ENCODE measurements at regions not wholly inside any gene's neighbourhood (a gene's known extent, or its start where the extent isn't known, plus 50 kb on each side); places are given as distances from the start of the nearest gene placed in this dataset.

DNA sequence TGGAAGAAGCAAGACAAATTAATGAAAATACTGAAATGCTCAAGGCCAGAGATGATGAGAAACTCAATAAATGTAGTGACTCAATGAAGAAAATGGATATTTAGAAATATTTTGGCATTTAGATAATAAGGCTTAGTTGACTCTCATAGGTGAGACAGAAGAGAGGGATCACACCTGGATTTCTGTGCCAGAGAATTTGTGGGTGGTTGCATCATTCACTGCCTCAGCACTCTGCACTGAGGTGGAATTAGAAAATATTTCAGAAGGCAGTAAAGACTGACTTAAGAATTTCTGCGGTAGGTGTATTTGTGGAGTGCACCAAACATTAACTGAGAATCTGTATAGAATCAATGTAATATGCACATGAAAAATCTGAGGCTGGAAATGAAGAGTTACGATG, 848.3 kb upstream of the PCDH9 start:
- DNase-seq = no peak

DNA sequence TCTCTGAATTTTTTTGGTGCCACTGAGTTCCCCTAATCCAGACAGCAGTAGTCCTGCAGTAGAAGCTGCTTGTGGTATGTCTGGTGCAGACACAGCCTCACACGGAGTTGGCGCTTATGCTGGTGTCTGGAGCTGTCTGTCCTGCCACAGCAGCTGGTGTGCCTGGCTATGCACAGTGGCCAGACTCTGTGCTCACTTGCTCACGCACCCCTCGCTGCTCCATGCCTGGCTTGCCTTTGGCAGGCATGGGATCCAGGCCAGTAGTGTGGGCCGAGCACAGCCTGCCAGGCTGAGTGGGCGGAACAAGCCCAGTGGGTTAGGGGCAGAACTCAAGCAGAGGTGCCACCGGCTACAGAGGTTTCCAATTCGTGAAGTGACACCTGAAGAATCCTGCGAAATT, 845.9 kb upstream of the PCDH9 start:
- DNase-seq = no peak

DNA sequence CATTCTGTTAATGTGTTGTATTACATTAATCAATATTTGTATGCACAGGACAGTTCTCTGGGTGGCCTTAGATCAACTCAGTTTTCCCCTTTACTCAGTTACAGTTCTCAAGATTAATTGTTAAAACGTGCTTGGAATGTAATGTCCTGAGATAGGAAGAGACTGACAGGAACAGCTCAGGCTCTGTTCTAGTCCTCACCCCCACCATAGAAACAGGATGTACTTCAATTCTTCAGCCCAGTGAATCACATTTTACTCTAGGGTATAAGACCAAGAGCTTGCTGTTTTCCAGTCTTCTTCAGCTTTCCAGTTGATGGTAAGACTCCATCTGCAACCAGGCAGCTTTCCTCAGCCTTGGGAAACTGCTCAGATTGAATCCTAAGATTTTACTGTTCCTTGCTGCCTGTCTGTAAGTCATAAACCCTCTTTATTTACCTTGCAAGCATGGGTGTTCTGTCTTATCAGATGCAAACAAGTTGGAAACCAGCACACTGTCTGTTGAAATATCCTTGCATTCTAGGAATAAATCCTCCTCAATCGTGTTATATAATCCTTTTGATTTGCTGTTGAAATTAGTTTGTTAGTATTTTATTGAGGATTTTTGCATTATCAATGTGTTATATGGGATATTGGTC, 836.9 kb upstream of the PCDH9 start:
- DNase-seq = no peak

DNA sequence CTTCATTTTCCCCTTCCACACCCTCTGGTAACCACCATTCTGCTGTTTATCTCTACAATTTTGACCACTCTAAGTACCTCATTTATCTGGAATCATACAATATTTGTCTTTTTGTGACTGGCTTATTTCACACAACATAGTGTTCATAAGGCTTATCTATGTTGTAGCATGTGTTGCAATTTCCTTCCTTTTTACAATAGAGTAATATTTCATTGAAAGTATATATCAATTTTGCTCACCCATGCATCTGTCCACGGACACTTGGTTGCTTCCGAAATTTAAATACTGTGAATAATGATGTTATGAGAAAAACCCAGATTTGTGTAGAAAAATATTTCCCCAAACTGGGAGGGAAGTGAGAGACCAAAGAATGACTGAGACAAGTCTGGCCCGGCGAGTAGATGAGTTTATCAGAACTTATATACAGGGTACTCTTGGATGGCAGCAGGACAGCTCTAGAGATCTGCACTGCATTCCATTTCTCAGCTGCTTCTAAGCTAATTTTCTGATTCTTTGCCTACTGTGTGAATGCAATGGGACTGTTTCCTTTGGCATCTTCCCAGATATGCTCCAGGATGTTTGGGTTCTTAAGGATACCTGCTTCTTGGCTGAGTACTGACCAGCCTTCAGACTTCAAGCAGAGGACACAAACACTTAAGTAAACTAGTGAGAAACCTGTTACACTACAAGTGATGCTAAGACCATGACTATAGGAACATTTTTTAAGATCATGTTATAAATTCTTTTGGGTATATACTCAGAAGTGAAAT, 834.0 kb upstream of the PCDH9 start:
- peak; percentile 36 for DNase-seq

DNA sequence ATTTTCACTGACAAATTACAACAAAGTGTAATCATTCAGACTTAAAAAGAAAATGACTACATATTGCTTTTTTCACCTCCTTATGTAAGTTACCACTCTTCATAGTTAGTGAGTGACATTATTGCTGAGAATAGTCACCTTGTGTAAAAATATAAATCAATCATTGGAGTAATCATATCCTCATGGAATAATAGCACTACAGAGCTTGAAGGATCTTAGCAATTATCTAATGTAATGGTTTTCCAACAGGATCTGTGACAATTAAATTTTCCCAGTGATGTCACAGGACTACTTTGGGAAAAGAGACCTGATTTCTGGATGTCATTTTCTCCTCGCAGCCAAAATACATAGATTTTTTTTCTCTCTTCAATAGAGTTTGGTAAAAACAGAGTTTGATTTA, 833.0 kb upstream of the PCDH9 start:
- no peak for DNase-seq

DNA sequence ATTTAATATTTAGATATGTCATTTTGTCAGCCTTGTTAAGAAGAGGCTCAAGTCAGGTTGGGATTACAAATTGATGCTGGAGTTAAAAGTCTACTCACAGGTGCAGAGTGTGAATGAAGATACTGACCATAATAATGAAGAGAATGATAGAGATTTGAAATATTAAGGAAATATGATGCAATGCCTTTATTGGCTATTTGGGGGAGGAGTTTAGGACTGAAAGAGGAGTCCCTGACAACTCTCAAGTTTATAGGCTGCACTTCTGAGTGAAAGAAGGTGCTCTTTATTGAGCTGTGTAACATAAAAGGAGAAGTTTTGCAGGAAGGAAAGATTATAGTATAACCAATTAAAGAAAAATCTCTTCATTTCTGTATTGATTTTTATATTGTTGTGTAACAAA, 827.7 kb upstream of the PCDH9 start:
- no peak for DNase-seq

DNA sequence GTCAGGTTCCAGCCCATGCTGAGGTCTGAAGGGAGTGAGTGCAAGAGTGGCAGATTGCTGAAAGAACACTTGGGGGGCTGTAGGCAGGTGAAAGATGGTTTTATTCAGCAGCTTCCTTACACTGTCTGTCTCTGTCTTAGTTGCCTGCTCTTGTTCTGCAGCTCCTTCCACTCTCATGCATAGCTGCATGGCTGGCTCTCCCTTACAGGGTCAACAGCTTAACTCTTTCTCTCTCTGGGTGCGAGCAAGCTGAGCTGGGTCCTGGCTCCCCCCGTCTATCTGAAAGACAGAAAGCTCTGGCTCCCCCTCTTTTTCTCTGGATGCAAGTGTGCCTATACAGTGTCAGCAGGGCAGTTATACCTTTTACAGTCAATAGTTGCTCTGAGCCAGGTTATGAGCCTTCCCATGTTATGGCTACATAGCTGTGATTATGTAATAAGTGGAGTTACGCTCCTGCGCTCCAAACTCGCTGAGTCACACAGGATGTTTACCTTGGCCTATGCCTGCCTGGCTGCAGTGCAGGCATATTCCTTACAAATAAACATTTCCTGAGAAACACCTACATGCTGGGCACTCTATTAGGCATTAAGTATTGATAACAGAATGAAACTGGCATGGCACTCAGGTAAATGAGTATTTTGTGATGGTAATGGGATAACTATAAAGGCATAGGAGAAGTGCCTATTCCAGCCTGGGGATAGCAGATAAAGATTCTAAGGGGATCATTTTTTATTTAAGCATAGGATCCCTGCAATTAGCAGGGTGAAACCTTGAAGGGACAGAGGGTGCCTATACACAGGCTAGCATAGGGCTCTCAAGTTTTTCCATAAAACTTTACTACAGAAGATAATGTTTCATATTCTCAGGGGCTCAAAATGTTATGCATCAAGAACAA, 826.9 kb upstream of the PCDH9 start:
- DNase-seq = no peak

DNA sequence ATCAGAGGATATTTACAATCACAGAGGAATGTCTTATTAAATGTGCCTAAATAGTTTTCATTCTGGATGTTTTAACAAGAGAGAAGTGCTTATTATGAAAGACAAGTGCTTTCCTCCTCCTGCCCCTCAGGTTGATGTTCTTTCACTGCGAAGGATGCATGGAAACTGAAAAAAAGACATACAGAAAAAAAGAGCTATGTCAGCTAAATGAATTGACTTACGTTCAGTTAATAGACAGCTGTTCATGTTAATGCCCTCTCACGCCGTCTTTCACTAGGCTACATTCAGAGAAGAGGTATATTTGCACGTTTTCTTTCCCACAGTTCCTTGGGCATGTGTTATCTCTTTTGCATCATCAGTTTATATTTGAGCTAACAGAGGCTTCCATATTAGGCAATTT, 821.8 kb upstream of the PCDH9 start:
- DNase-seq = no peak

DNA sequence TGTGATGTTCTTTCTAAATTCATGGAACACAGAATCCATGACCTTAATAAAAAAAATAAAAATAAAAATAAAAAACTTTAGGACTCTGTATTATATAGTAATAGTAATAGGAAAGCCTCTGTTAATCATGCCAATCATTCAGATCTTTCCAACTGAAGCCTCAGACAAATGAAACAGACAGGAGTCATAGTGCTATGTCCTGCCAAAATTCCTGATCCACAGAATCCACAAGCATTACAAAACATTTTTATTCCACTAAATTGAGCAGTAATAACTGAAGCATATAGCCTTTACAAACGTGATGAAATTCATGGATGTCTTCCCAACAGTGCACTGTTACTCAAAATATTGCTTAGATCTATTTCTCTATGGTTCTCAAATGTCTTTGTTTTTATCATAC, 820.6 kb upstream of the PCDH9 start:
- DNase-seq = no peak

DNA sequence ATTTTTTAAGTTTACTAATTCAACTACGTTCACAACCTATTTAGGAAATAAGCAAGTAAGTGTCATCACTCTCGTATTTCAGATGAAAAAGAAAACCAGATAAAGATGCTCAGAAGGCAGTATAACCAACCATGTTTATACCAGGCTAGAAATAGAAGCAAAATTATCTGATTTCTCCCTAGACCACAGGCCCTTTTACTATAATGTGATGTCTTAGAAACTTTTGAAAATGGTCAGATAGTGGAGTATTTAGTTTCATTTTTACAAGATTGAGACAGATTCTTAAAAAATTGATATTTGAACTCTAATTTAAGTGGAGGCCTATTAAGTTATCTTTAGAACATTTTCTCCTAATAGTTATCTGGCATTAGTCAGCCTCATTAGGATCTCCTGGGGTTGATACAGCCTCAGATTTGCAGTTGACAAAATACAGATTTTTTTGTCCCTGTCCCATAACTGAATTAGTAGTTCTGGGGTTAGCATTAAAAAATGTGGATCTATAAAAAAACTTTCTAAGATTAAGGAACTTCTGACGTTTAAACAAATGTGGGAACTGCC, 818.7 kb upstream of the PCDH9 start:
- DNase-seq = no peak

DNA sequence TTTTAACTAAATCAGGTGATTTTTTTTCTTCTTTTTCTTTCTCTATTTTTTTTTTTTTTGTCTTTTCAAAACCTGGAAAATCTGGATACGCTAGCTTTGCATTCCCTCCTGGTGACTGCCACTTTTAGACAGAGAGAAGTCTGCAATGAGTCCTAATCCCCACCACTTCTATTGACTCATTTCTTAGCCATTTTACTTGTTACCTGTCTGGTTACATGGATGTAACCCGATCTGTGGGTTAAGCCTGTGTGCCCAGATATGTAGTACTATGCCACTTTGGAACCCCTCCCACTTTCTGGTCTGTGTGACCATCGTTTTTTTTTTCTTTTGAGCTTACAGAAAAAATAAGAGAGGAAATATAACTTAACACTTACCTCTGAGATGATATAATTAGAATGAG, 817.8 kb upstream of the PCDH9 start:
- no peak for DNase-seq

DNA sequence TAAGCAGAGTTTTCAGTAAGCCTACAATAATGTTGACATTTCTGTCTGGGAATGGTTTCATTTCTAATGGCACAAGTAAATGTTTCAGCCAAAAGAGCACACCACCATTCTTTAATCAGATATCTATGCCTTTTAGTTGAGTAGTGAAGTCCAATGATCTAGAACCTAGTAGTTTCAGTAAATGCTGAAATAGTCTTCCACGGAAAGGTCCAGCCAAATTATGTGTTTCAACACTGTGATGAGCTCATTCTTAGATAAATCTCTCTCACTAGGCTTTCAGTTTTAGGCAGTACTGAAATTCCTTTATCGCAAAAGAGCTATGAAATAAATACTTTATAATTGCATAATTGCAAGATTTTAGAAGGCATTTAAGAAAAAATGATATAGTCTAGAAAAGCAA, 816.8 kb upstream of the PCDH9 start:
- DNase-seq = no peak

DNA sequence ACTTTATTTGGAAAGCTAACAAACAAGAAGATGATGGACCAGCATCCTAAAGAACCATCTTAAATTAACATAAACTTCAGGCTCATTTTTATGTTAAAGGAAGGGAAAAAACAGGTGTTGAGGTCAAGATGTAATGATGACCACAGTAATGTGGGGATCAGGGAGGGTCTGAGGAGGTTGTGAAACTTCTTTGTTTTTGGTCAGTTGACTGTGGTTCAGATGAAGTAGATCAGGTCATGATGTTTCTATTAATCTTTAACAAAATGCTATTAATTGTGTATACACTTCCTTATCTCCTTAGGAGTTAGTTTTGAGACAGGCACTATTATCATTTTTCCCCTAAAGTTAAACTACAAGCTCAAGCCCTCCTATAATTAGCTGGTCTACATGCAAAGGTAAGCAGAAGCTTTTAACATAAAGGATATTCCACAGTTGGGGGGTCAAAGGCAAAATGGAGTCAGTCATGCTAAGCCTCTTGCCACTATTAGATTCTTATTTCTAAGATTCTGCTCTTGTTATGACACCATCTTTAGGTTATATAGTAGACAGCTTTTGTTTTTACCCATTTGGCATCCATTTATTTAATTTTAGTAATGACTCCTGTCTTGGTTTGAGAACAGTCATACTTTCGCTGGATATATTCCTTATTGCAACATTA, 800.1 kb upstream of the PCDH9 start:
- DNase-seq = no peak

DNA sequence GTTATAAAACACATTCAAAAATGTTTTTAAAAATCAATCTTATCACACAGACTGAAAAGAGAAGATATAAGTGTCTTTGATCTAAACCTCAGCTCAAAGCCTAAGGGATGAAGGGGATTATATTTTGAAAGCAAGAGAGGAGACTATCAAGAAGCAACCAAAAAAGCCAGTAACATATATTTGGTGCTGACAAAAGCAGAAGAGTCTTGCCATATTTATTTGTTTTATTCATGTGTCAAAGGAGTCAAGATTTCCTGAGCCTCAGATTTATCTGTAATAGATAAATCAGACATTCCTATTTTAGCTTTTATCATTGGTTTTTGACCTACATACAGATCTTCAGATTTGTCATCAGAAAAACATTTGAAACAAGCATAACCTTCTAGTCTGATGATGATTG, 798.6 kb upstream of the PCDH9 start:
- DNase-seq = no peak

DNA sequence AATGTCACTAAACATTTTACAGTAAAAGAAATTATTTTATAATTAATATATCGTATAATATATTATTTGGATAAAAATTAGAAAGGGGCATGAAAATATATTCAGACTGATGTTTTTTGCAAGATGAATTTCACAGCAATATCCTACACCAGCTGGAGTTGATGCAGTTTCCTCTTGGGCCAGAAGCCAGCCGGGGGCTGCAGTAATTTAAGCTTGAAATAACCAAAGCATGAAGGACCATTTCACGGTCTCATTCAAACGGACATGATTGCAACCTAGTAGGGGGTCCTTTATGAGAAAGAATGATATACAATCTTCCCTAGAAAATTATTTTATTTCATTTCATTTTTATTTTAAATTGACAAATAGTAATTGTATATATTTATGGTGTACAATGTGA, 797.2 kb upstream of the PCDH9 start:
- no peak for DNase-seq

DNA sequence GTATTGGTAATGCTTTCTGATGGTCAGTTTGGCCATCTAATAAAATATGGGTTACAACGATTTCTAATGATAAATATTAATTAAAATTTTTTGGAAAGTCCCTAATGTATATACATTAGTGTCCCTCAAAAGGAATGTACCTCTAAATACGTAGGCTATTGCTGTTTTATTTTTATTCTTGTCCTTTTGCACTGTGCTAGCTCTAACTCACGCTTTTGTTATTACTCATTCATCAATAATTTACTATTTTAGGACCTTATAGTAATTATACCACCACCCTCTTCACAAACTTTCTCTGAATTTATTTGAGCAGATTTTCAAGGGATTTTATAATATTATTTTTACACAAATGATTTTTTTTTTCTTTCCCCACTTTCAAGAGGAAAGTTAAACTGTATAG, 795.9 kb upstream of the PCDH9 start:
- DNase-seq = no peak

DNA sequence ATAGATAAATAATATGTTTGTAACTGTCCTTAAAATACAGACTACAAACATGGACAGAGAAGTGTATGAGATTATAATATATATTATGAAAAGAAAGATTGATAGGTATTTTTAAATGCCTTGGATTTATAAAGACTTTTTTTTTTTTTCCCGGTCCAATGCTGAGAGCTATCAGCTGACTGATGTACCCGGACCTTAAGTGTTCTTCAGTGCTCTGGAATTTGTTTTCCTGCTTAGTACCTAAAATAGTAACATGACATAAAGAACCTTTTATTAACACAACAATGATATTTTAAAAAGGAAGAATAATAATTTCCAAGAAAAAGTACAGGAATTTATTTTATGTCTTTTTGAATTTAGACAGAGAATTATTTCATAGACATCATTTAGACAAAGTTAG, 795.5 kb upstream of the PCDH9 start:
- DNase-seq = no peak

DNA sequence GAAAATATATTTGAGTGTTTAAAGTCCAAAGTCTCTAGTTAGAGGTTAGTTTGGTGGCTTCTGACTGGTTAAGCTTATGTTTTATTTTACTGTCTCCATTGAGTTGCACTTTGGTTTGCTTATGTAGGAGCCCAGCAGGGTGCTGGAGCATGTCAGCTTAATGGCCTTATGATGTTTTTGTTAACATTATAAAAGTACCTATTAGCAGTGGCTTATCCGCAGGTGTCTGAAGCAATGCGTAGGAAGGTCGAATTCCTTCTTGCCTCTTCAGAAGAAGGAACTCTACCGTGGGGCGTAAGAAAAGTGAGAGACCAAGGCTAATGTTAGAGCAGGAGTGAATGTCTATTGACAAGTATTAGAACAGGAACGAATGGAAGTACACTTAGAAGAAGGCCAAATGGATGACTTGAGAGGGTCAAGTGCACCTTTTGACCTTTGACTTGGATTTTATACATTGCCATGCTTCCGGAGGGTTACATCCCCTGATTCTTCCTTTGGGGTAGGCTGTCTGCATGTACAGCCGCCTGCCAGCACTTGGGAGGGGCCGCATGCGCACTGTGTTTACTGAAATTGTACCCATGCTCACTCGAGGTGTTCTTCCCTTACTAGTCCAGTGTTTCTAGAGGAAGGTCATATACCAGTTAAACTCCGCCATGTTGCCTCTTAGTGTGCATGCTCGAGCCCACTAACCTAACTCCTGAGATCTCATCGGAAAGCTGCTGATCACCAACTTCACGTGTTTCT, 793.9 kb upstream of the PCDH9 start:
- DNase-seq = no peak

DNA sequence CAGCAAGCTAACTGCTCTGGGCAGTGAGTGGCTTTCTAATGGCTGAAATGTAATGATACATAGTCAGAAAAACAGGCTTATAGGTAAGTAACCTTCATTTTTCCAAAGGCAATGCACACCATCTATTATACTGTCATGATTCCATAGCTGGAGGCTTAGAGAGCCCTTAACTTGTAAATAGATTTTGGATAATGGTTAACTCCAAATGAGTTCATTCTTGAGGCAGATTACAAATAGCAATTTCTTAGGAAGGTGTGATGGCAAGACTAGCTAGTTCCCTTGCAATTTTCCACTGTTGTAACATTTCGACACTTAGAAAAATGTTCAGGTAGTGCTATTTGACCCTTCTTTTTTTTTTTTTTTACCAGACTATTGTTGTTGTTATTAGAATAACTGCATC, 789.8 kb upstream of the PCDH9 start:
- DNase-seq = no peak

DNA sequence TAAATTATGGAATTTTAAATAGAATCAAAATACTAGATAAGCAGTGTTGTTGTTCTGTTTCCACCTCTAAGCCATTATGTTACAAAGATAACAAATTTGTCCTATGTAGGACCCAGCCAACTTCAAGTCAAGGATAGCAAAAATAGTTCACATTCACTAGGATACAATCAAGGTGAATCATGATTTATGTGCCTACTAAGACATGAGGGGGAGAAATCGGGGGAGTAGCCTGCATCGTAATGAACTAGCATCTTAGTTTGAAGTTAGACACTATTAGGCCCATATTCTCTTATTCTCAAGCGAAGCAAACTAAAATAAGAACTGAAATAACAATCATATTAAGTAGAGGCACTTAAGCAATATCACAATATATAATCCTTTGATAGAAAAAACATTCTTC, 779.4 kb upstream of the PCDH9 start:
- DNase-seq = no peak

DNA sequence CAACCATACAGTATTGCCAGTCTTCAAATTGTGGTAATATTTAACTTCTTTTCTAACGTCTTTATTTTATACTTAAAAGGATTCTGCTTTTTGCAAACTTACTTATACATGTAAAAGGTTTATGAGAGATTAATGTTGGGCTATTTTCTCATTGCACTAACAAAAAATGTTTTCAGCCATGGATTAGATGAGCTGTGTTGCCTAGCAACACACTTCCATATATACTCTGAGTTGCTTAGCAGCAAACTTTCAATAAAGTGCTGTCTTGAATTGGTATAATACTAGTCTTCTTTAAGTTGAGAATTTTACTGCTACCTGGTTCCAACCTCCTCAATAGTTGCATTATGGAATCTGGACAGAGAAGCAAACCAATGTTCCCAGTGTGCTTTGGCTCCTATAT, 777.4 kb upstream of the PCDH9 start:
- DNase-seq = no peak

DNA sequence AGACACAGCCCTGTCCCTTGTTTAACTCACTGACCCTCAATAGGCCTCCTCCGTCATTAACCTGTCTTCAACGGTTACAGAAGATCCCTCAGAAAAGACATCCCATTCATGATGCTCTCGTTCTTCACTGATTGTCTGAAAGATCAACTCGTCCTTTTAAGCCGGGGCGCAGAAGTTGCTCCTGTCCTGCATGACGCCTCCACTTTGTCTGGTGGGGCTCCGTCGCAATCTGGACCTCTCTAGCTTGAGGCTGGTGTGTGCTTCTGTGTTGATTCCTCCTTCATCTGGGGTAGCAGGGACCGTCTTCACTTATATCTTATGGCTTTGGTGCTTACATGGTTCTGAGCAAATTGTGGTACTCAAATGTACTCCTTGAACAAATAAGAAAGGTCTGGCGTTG, 766.0 kb upstream of the PCDH9 start:
- DNase-seq = no peak

Measured in hematopoietic multipotent progenitor cell treated with erythropoietin and hydrocortisone succinate and interleukin-3 and kit ligand, for 6 days (in vitro differentiated cells).